Keratinocyte (primary cell): ENCODE measurements at regions not wholly inside any gene's neighbourhood (a gene's known extent, or its start where the extent isn't known, plus 50 kb on each side); places are given as distances from the start of the nearest gene placed in this dataset.

Source experiments
- DNase-seq: peaks from one replicate; pipeline ENCODE4 v3.0.0-alpha.2; 2011; ENCODE audit warnings: low read depth, missing footprints, low spot score
- FAIRE-seq: peaks from 2 replicates; lab custom pipeline; 2011; peaks lifted over from hg19 to GRCh38; lab: Jason Lieb, UNC
- H2AFZ ChIP-seq: 2 replicates; pipeline ENCODE4 v1.6.0; 2012; ENCODE audit warnings: low read length, control low read depth, inconsistent platforms; ENCODE audit not compliant: control insufficient read depth
- H3K27ac ChIP-seq: 2 replicates; pipeline ENCODE4 v1.5.1; 2011; ENCODE audit warnings: low read length; ENCODE audit not compliant: control insufficient read depth, insufficient read depth
- H3K27me3 ChIP-seq: 3 replicates; pipeline ENCODE4 v1.6.0; 2011; ENCODE audit warnings: low read length; ENCODE audit not compliant: control insufficient read depth, insufficient read depth; ENCODE audit errors: extremely low read depth
- H3K36me3 ChIP-seq, 2 experiments: 2 replicates in 1 of 2; 3 replicates in 1 of 2; pipeline ENCODE4 v1.5.1; 2011; ENCODE audit warnings: low read length in 2 of 2, mild to moderate bottlenecking in 1 of 2; ENCODE audit not compliant: control insufficient read depth in 2 of 2, insufficient read depth in 2 of 2; ENCODE audit errors: extremely low read depth in 1 of 2
- H3K4me1 ChIP-seq: 3 replicates; pipeline ENCODE4 v1.5.1; 2011; ENCODE audit warnings: low read length; ENCODE audit not compliant: control insufficient read depth, insufficient read depth; ENCODE audit errors: extremely low read depth
- H3K4me2 ChIP-seq: 3 replicates; pipeline ENCODE4 v1.6.0; 2011; ENCODE audit warnings: low read depth, low read length; ENCODE audit not compliant: control insufficient read depth, insufficient read depth; ENCODE audit errors: extremely low read depth
- H3K4me3 ChIP-seq, 3 experiments: fragments of 200-600 bp in 1 of 3; sonication (generic) in 1 of 3; 2 replicates in 2 of 3; 3 replicates in 1 of 3; pipeline ENCODE4 v1.5.1; 2011 to 2016; ENCODE audit warnings: low read length in 3 of 3, mild to moderate bottlenecking in 3 of 3, control low read depth in 2 of 3, inconsistent platforms in 1 of 3, low read depth in 1 of 3, mixed read lengths in 1 of 3, mixed run types in 1 of 3, moderate library complexity in 1 of 3; ENCODE audit not compliant: control insufficient read depth in 2 of 3, insufficient read depth in 2 of 3; ENCODE audit errors: extremely low read depth in 1 of 3
- H3K79me2 ChIP-seq: 2 replicates; pipeline ENCODE4 v1.6.0; 2012; ENCODE audit warnings: low read length; ENCODE audit not compliant: control insufficient read depth, insufficient read depth
- H3K9ac ChIP-seq: 3 replicates; pipeline ENCODE4 v1.6.0; 2011; ENCODE audit warnings: low read length; ENCODE audit not compliant: control insufficient read depth, insufficient read depth; ENCODE audit errors: extremely low read depth
- H3K9me1 ChIP-seq: 3 replicates; pipeline ENCODE4 v1.6.0; 2011; ENCODE audit warnings: low read length; ENCODE audit not compliant: control insufficient read depth, insufficient read depth; ENCODE audit errors: extremely low read depth
- H3K9me3 ChIP-seq: 2 replicates; pipeline ENCODE4 v1.5.1; 2012; ENCODE audit warnings: low read depth, low read length; ENCODE audit not compliant: control insufficient read depth
- H4K20me1 ChIP-seq: 3 replicates; pipeline ENCODE4 v1.6.0; 2011; ENCODE audit warnings: low read length; ENCODE audit not compliant: control insufficient read depth, insufficient read depth; ENCODE audit errors: extremely low read depth
- CTCF ChIP-seq, 3 experiments: IDR thresholded peaks in 1 of 3; conservative IDR thresholded peaks in 1 of 3; optimal IDR thresholded peaks in 1 of 3; 2 replicates in 2 of 3; 3 replicates in 1 of 3; pipeline versions ENCODE3 to v1.5.1; 2011; ENCODE audit warnings: low read length in 3 of 3, mild to moderate bottlenecking in 3 of 3, moderate library complexity in 2 of 3, control low read depth in 1 of 3, inconsistent platforms in 1 of 3; ENCODE audit not compliant: insufficient read depth in 2 of 3; ENCODE audit errors: extremely low read depth in 1 of 3
- EZH2 ChIP-seq: IDR thresholded peaks from one replicate; pipeline ENCODE4 v1.6.1; 2012; ENCODE audit warnings: inconsistent platforms, mild to moderate bottlenecking, low read length, moderate library complexity
- dilution Hi-C: fragments of 300-500 bp; cut with MboI; formaldehyde crosslinking; loops from one replicate; pipeline ENCODE4 v1.7.0; 2020; ENCODE audit warnings: low sequenced_read_pairs; ENCODE audit not compliant: extremely low pct_ligation_motif_present

GRCh38 chr5:82397741-82398320 lies 119.7 kb upstream of the RPS23 start:
- H3K4me2 ChIP-seq = no peak overlapping the region
- DNase-seq (no peak), FAIRE-seq (no peak)
- H3K9ac ChIP-seq = no peak overlapping the region
- H3K27me3 ChIP-seq = no peaks in the 10 kb centered on the region
- no peaks in the 10 kb centered on the region for H3K79me2 ChIP-seq
- H3K4me3 ChIP-seq = no peak overlapping the region
- H2AFZ ChIP-seq = no peak overlapping the region
- no peaks in the 10 kb centered on the region for H3K9me1 ChIP-seq
- no peak overlapping the region for H3K27ac ChIP-seq
- no peaks in the 10 kb centered on the region for H4K20me1 ChIP-seq
- no peaks in the 10 kb centered on the region for H3K4me1 ChIP-seq
- TF ChIP-seq EZH2 (no peak), CTCF (optimal IDR thresholded peaks at IDR 0.05 in 1 of 3, IDR thresholded peaks at IDR 0.05 in 1 of 3, conservative IDR thresholded peaks at IDR 0.05 in 1 of 3; ENCODE audit: extremely low read depth in 1 of 3, insufficient read depth in 2 of 3, low read length in 3 of 3) (no peak)
- dilution Hi-C loops = no loop called here
- no peaks in the 10 kb centered on the region for H3K9me3 ChIP-seq
- H3K36me3 ChIP-seq = no peaks in the 10 kb centered on the region

DNA sequence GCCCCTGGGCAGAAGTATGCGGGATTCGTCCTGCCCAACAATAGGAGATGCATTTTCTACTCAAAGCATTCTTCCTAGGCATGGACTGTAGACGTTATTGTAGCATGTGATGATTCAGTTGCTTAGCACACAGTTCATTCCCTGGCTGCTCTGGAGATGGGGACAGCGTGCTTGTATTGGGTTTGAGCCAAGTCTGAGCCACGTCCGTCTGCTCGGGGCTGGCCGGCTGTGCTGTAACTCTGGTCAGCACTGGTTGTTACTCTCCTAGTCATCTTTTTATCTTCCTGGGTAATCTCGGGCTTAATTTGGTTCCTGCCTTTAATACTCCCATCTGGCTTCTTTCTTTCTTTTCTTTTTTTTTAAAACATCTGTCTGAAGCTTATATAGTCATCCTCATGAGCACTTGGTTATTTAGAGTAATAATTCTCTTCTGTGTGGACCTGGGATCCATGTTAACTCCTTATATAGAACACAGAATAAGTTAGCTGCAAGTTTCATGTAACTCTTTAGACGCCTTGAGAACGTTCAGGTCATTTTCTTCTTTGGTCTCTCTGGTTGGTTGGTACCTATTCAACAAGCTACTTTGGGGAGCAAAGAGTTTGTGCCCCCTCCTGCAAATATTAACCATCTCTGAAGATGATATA lies 118.8 kb upstream of the RPS23 start:
- dilution Hi-C loops = no loop called here
- no peaks in the 10 kb centered on the region for H4K20me1 ChIP-seq
- no peaks in the 10 kb centered on the region for H3K9me3 ChIP-seq
- FAIRE-seq (peak; percentile 85), DNase-seq (no peak)
- H2AFZ ChIP-seq = no peak overlapping the region
- no peak overlapping the region for H3K4me3 ChIP-seq
- no peaks in the 10 kb centered on the region for H3K79me2 ChIP-seq
- no peak overlapping the region for H3K27ac ChIP-seq
- H3K9ac ChIP-seq = no peak overlapping the region
- H3K4me2 ChIP-seq = no peak overlapping the region
- H3K9me1 ChIP-seq = no peaks in the 10 kb centered on the region
- H3K27me3 ChIP-seq = no peaks in the 10 kb centered on the region
- H3K36me3 ChIP-seq = no peaks in the 10 kb centered on the region
- TF ChIP-seq EZH2 (no peak), CTCF (optimal IDR thresholded peaks at IDR 0.05 in 1 of 3, IDR thresholded peaks at IDR 0.05 in 1 of 3, conservative IDR thresholded peaks at IDR 0.05 in 1 of 3; ENCODE audit: extremely low read depth in 1 of 3, insufficient read depth in 2 of 3, low read length in 3 of 3) (no peak)
- H3K4me1 ChIP-seq = no peaks in the 10 kb centered on the region
